ENCODE measurements at regions not wholly inside any gene's neighbourhood (a gene's known extent, or its start where the extent isn't known, plus 50 kb on each side); places are given as distances from the start of the nearest gene placed in this dataset.

- no peak for TF ChIP-seq CTCF (IDR thresholded peaks at IDR 0.05)
- no peak for TF ChIP-seq EZH2 (IDR thresholded peaks at IDR 0.05; ENCODE audit: borderline replicate concordance, insufficient read depth, low read depth, low read length, poor library complexity, severe bottlenecking)
These were observed 243.4 kb upstream of the SEMA3C start for GRCh38 chr7:81162234-81162633.

Data from B cell (primary cell).